C4-2B (cell line): ENCODE measurements at regions not wholly inside any gene's neighbourhood (a gene's known extent, or its start where the extent isn't known, plus 50 kb on each side); places are given as distances from the start of the nearest gene placed in this dataset.

Experiments
- CTCF ChIP-seq: fragments of 450-650 bp; conservative IDR thresholded peaks from 2 replicates; pipeline ENCODE4 v1.5.1; 2017; ENCODE audit warnings: mild to moderate bottlenecking
- ZFX ChIP-seq: fragments of 450-650 bp; IDR thresholded peaks from 2 replicates; pipeline ENCODE4 v1.6.1; 2017

- TF ChIP-seq CTCF = no peak
- TF ChIP-seq ZFX = no peak
Observed at GRCh38 chrX:122850326-122850725, 333.8 kb upstream of the GRIA3 start.
